Stimulated activated naive CD4-positive, alpha-beta T cell treated with Interleukin-2 at 50 U/mL for 16 hours (primary cell): ENCODE measurements at regions not wholly inside any gene's neighbourhood (a gene's known extent, or its start where the extent isn't known, plus 50 kb on each side); places are given as distances from the start of the nearest gene placed in this dataset.
"Not testable (repeated sequence)": the region's sequence is repeated elsewhere in the genome, so short reads cannot be mapped to it uniquely, and the experiment has no call there.

Source experiments
- DNase-seq: peaks from one replicate; lab custom pipeline; 2025; lab: John Stamatoyannopoulos, UW

DNA sequence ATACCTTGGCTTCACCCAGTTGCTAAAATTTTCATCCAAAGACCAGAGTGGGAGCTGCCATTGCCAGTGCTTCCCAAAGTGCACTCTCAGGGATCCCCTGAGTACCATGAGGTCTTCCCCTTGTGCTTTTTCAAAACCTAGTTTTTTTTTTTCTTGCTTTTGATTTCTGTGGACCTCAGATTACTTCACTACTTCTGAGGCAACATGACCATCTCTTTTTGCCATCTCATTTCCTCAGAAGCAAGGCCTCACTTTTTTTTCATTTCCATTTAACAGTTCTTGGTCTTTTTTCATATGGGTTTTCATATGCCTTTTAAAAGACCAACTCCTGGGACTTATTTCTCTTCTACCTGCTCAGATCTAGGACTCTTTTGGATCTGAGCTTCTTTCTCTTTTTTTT is 64.1 kb upstream of the MMS22L start:
- no peak for DNase-seq

DNA sequence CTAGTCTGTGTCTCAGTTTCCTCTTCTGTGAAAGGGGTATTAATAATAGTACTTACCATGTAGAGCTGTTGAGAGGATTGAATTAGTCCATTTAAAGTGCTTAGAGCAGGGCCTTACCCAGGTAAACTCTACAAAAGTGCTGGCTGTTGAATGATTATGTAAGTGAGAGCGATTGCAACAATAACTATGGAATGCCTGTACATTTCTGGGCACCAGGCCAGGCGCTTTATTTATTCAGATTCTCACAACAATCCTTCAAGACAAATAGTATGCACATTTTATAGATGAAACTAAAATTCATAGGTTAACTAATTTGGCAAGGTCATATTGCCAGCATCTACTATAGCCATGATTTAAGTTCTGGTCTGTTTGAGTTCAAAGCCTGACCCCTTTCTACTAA is 78.3 kb upstream of the MMS22L start:
- no peak for DNase-seq

DNA sequence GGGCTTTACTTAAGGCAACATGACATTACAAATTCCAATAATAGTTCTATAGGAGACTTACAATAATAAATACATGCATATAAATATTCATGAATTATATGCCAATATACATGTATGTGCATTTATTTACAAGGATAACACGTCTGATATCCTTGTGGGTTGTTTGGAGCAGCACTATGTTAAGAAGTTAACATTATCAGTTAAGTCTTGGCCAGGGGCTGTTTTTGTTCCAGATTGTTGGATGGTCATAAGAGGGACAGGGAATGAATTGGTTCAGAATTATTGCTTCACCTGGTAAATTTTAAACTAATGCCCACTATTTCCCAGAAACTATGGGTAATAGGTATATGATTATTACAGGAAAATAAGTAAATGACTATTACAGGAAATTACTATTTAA is 81.3 kb upstream of the MMS22L start:
- DNase-seq: no peak

DNA sequence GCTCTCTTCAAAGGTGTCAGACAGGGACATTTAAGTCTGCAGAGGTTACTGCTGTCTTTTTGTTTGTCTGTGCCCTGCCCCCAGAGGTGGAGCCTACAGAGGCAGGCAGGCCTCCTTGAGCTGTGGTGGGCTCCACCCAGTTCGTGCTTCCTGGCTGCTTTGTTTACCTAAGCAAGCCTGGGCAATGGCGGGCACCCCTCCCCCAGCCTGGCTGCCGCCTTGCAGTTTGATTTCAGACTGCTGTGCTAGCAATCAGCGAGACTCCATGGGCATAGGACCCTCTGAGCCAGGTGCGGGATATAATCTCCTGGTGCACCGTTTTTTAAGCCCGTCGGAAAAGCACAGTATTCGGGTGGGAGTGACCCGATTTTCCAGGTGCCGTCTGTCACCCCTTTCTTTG is 99.1 kb upstream of the MMS22L start:
- not testable (repeated sequence) for DNase-seq

DNA sequence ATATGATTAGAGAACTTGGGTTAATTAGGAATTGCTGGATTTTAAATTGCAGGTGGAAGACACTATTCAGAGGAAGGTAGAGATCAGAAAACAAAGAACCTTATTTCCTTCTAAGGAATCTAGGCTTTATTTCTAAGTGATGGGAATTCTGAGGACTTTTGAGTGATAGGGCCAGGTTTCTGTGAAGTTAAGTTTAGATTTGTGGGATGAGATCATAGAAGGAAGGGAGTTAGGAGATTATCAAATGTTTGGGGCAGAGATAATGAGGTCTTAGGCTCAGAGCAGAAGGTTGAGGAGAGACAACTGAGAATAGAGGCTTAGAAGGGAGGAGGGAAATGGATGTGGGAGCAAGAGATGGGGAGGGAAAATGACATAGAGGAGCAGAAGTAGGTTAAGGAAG is 109.7 kb upstream of the MMS22L start:
- no peak for DNase-seq

DNA sequence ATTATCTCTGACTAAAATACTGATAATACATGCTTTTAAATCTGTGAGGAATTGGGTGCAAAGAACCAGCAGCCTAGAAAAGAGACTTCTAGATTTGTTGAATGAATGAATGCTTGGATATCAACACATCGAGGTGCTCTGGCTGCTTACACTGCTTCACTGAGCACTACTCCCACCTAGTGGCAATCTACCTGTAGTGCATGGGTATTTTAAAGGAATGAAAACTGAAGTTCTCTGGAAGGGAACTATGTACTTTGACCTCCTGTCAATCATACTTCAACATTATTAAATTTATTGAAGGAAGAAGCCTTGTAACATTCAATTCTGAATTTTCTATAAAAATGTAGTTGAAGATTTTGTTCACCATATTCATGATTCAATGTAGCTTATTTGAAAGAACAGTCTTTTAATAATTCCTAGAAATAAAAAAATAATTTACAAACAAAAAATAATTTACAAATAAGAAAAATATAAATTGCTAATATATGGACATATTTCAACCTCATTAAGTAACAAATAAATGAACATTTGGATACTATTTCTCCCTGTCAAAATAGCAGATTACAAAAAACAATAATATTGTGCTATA is 111.2 kb upstream of the MMS22L start:
- no peak for DNase-seq

DNA sequence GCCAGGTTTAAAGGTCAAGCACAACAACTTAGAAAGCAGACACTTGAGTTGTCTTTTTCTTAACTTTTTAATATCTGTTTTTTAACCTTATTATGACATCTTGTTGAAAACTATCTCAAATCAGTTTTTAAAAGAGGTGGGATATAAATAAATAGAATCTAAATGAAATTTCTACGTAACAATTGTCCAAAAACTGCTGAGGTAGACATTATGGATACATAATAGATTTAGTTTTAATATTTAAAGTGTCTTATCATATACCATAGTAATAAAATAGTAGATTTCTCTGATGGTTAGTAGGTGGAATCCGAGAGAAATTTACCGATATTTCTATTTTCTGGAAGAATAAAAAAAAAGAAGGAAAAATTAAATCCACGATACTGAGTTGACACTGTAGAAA is 113.9 kb upstream of the MMS22L start:
- no peak for DNase-seq

DNA sequence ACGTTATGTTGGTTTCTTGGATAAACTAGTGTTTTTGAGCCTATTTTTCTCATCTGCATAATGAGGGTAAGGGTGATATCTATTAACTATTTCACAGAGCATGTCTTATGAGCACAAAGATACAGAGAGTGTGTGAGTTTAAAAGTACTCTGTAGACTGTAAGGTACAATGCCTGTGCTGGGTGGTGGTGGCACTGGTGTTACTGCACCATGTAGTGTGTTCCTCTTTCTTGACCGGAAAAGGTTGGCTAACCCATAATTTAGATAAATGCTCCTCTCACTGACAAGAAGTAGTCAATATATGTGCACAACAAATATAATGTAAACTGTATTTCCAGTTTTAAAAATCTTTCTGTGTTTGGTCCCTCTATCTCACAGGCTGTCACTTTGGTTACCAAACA is 116.2 kb upstream of the MMS22L start:
- DNase-seq: no peak

DNA sequence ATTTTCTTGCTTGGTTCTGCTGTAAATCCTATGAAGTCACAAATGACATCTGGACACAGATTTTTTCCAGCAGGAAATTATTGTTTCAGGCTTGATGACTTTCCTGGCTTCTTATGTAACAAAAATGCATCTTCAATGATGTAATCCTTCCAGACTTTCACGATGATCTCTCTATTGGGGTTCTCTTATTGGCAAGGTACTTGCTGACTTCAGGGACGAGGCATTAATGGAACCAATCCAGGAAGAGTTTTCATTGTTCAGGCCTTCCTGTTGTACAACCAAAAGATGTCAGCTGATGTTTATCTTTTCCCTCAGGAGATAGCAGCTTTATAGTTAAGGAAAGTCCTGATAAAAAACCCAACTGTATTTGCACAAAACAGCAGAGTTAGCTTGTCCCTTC is 118.5 kb upstream of the MMS22L start:
- no peak for DNase-seq

DNA sequence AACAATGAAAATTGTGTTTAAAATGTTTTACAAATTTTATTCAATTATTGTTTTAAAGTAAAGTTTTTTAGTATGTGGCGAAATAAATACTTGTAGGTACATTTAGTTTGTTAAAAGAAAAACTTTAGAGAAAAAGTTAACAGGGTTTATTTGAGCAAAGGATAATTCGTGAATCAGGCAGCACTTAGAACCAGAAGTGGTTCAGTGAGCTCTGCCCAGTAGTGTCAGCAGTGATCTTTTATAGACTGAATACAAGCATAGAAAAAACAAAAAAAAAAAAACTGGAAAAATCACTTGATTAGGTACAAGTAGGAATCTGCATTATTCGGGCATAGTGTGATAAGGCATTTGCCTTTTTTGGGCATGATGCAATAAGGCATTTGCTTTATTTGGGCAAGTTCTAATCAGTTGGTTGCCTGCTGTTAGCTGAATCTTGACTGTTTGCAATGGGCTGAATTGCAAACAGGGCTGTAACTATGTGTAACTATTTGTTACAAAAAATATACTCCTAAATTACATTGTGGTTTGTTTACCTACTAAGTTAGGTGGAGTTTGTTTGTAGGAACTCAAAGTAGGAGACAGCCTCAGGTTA is 122.9 kb upstream of the MMS22L start:
- DNase-seq: no peak

DNA sequence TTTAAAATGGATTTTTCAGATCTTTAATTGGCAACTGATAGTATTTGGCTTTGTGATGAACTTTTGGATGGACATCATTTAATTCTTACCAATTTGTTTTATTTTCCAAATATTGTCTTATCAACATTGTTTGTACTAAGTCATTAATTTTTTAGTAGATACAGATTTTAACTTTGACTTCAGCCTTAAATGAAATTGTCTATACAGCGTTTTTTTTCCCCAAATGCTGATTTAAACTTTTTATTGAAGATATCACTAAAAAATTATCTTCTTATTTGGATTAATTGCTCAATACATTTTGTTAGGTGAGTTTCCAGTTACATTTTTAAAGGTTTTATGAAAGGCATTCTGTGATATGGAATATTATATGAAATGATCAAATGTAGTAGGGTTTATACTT is 123.6 kb upstream of the MMS22L start:
- DNase-seq: no peak

DNA sequence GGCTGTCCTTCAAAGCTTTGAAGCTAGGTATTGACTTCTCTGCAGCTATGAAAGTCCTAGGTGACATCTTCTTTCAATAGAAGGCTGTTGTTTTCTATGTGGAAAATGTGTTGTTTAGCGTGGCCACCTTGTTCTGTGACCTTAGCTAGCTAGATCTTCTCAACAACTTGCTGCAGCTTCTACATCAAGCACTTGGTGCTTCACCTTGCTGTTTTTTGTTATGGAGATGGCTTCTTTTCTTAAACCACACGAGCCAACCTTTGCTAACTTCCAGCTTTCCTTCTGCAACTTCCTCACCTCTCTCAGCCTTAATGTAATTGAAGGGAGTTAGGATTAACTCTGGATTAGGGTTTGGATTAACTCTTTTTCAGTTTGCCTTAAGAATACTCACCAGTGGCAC is 128.6 kb upstream of the MMS22L start:
- no peak for DNase-seq

DNA sequence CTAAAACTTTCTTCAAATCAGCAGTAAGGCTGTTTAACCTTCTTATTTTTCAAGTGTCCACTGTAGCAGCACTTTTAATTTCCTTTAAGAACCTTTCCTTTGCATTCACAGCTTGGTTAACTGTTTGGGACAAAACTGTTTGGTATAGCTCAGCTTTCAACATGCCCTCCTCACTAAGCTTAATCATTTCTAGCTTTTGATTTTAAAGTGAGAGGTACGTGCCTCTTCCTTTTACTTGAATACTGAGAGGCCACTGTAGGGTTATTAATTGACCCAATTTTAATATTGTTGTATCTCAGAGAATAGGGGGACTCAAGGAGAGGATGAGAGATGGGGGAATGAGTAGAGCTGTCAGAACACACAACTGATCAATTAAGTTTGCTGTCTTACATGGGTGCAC is 129.5 kb upstream of the MMS22L start:
- no peak for DNase-seq

DNA sequence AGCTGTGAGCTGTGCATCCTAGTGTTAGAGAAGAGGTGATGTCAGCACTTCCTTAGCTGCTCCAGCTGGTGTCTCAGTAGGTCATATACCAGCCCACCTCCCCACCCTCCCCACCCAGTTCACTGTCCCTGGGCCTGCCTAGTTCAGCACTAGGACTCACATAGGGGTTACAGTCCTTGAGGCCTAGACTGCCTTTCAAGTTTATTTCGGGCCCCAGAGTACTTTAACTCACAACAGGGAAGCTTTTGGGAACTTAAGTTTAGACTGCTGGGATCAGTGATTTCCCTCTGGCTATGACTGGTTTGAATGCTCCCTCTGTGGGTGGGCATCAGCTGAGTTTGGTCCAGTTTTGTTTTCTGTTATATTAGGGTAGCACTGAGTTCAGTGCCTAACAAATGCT is 139.2 kb upstream of the MMS22L start:
- no peak for DNase-seq

DNA sequence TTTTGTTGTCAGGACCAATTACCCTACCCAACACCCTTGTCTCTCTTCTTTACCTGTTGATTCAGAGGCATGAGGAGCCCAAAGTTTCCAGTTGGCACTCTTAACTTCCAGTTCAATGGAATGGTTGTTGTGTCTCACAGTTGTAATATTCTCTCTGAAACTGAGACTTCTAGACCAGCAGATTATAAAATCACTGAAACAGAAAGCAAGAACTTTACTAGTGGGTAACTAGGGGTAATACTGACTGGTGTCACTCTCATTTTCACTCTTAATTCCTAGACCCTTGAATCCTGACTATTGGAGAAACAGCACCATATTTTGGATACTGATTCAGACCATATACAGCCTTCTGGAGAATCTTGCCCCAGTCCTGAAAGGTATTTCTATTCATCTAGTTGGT is 140.2 kb upstream of the MMS22L start:
- no peak for DNase-seq

DNA sequence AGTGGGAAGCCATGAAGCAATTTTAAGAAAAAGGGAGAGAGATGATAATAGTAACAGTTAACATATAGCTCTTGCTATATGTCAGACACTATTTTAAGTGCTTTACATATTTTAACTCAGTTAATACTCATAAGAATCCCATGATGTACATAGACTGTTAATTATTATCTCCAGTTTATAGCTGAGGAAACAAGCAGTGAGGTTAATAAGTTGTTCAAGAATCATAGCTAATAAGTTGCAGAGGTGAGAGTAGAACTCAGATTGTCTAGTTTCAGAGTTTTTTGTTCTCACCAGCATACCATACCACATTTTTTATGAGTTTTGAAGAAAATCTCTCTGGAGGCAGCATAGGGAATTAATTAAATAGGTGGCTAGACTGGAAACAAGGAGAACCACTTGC is 144.6 kb upstream of the MMS22L start:
- no peak for DNase-seq

DNA sequence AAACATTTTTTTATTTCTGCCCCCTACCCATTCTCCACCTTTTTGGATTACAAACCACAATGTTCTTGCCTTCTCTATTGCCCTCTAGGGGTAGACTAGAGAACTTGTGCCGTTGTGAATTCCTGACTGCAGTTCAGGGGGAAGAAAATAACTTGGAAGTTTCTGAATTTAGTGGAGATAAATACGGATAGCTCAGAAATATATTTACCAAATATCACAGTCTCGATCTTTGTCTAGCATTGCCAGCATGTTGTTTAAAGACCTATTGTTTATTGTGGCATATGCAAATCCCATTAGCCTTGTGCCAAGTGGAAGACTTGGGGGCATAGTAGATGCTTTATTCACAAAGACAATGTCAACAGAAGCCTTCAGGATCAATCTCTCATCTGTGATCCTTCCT is 154.1 kb upstream of the MMS22L start:
- no peak for DNase-seq

DNA sequence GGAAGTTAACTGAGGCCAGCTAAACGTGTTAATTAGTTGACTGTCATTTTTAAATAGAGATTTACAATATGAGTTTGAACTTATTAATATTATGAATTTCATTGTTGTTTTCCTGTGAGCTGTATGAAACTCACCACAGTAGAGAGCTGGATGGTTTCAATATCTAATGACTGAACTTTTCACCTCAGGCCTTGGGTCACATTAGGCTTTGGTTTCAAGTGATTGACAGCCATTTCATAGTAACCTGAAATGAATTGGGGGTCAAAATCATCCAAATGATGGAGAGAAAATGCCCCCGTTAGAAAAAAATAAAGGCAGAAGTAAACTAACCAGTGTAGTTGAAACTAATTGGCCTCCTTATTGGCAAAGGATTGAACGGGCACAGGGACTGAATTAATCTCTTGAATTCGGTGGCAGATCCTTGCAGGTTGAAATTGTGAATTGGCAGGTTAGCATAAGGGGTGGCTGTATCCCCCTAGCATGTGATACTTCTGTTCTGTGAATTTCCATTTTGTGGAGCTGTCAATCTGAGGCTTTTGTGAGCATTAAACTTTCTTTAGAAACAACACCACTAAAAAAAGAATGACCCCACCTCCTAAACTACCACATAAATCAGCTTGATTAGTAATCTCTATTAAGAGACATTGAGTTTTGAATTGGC is 155.1 kb upstream of the MMS22L start:
- no peak for DNase-seq

DNA sequence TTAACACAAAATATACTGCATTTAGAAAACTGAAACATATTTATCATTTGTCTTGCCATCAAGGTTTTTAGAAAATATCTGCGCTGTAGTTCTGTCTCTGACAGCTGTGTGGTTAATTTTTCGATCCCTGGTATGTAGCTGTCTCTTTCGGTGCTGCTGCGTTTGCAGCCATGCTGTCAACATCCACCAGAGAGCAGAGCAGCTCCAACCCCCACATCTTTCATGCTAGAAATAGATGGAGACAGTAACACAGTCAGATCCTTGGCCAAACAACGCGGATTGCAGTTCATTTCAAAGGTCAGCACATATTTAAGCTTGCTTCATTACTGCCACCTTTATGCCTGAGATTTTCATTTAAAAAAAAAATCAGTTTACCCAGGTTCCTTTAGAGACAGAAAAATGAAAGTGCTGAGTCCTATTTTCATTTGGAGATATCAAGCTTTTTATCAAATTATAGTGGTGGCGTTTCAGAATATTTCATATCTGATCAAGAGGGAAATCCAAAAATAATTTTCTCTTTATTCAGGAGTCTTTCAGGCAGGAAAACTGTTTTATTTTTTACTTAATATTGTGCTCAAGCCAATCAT is 157.7 kb upstream of the MMS22L start:
- no peak for DNase-seq

DNA sequence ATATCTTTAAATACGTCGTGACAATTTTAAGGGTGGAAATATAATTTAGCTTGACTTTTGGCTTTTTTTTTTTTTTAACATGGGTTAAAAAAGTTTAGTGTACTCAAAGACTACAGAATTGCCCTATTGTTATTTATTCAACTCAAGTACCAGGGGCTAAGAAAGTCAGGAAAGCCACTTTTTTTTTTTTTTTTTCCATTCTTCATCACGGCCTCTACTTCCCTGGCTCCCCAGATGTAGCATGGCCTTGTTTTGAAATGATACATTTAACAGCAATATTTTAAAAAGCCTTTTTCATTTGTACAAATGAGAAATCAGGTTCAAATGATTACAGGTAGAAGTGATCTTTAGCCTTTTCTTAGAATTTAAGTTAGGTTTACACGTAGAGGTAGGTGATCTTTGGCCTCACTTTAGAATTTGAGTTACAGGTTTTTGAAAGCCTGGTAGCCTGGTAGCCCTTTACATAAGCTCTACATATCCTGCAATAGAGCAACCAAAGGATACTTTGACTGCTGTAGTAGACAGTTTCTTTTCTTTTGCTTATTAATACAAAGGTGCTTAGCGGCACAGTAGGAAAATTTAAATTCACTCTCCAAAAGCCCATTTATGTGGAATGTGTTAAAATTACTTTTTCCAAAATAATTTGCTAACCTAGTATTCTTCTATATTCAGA is 160.5 kb upstream of the MMS22L start:
- no peak for DNase-seq

DNA sequence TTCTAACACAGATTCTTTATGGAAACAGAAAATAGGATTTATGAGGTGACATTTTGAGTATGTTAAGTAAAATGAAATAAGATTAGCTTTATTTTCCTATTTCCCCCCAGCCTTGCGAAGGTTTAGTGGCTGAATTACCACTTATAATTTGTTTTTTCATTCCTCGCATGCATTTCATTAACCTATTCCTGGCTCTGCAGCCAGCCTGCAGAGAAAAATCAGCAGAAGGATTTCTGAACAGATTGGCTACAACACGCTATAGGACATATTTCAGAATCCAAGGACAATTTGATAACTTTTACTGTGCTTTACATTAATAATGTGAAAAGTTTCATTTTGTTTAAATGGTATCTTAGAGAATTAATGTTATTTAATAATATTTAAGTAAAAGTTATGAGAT is 162.4 kb upstream of the MMS22L start:
- DNase-seq: no peak

DNA sequence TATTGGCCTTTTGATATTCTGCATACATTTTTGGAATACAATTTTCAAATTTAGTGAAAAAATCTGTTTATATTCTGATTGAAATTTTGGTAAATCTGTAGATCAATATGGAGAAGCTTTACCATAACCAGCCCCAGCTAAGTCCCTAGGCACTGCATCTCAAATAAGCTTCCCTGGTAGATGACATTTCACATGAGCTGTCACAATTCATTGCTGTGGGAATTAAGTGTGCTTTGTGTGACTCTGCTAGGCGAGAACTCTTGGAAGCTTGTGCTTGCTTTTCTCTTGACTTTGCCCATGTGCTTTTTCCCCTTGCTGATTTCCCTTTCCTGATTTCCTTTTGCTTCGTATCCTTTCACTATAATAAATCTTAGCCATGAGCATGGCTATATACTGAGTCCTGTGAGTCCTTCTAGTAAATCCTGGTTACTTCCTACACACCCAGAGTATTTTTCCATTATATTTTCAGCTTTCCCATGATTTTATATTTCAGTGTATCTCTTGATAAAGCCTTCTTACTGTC is 166.5 kb upstream of the MMS22L start:
- no peak for DNase-seq

DNA sequence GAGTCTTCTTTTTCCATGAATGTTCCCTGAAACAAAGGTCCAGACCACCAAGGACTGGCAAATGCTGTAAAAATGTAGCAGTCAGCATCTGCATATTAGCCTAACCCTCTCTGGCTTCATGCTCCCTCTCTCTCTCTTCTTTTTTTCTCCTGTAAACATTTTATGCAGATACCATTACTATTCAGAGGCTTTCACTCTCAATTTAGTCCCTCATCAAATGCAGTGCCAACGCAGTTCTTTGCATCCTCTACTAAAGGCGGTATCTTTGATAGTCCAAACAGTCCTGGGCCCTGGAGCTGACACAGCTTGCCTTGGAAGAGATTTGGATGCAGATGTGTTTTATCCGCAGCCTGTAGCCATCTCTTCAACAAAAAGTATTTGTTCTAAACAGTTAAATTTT is 167.1 kb upstream of the MMS22L start:
- DNase-seq: no peak
